ENCODE measurements at regions not wholly inside any gene's neighbourhood (a gene's known extent, or its start where the extent isn't known, plus 50 kb on each side); places are given as distances from the start of the nearest gene placed in this dataset.

GRCh38 chr17:83193336-83194185 lies 114.2 kb downstream of the METRNL start:
- no TSS peak for BruUV-seq (replicated peaks)
- ChIA-PET SMC1A (ENCODE audit: uncharacterized antibody, unreplicated experiment) (no interaction called here), POLR2A (no interaction called here), RAD21 (ENCODE audit: unreplicated experiment) (no interaction called here), CTCF (no interaction called here)
- Histone ChIP-seq H3K4me1 (ENCODE audit: control insufficient read depth, insufficient read depth, low read length) (no peaks in the 10 kb centered on the region; the same call in 1 of the 2 replicates), H3K4me2 (ENCODE audit: control insufficient read depth, insufficient read depth) (no peak overlapping the region), H3K4me3 (no peak overlapping the region), H2AFZ (ENCODE audit: control insufficient read depth, low read depth, low read length) (no peak overlapping the region), H3K79me2 (ENCODE audit: control insufficient read depth, insufficient read depth, low read length) (no peaks in the 10 kb centered on the region), H3K27ac (ENCODE audit: control insufficient read depth, insufficient read depth) (no peak overlapping the region), H3K9ac (ENCODE audit: control insufficient read depth, insufficient read depth, low read length) (no peak overlapping the region), H3K27me3 (replicated peaks in 1 of 2; ENCODE audit: control insufficient read depth in 2 of 2, insufficient read depth in 2 of 2, low read length in 1 of 2) (no peaks in the 10 kb centered on the region; a peak in 1 of 4 replicates), H3K36me3 (ENCODE audit: control insufficient read depth in 2 of 2, insufficient read depth in 2 of 2, low read length in 1 of 2) (no peaks in the 10 kb centered on the region), H3K9me3 (replicated peaks; ENCODE audit: control insufficient read depth, insufficient read depth, low read length) (no peaks in the 10 kb centered on the region), H4K20me1 (ENCODE audit: control insufficient read depth, insufficient read depth) (no peaks in the 10 kb centered on the region)
- 32% methylated on average over 13 of the region's 13 CpGs for WGBS (ENCODE audit: insufficient coverage, insufficient replicate concordance, low lambda C conversion rate, missing lambda C conversion rate)
- no peak for DNase-seq (ENCODE audit: low read depth, low spot score)
- ATAC-seq = no peak
- in situ Hi-C loops (cut with MboI) (no loop called here), intact Hi-C loops (cut with micrococcal nuclease; ENCODE audit: unreplicated experiment) (no loop called here)
- no peak for TF ChIP-seq ELK1 (IDR thresholded peaks at IDR 0.05; ENCODE audit: low read depth, low read length)
- no peak for TF ChIP-seq FOS (IDR thresholded peaks at IDR 0.05; ENCODE audit: borderline replicate concordance, extremely low read depth, insufficient read length)
- TF ChIP-seq HCFC1 (IDR thresholded peaks at IDR 0.05; ENCODE audit: low read length) = no peak
- TF ChIP-seq NFYB (IDR thresholded peaks at IDR 0.05; ENCODE audit: insufficient read depth, low read depth, low read length) = no peak
- TF ChIP-seq MXI1 (IDR thresholded peaks at IDR 0.05; ENCODE audit: low read depth, low read length) = no peak
- no peak for TF ChIP-seq KLF5 (IDR thresholded peaks at IDR 0.05; ENCODE audit: partially characterized antibody)
- no peak for TF ChIP-seq RFX5 (IDR thresholded peaks at IDR 0.05; ENCODE audit: low read depth, low read length)
- TF ChIP-seq SIN3A (IDR thresholded peaks at IDR 0.05; ENCODE audit: low read depth, low read length) = no peak
- no peak for TF ChIP-seq SREBF2 (IDR thresholded peaks at IDR 0.05; ENCODE audit: low read length)
- TF ChIP-seq PAX8 (IDR thresholded peaks at IDR 0.05) = no peak
- no peak for TF ChIP-seq CTCF (IDR thresholded peaks at IDR 0.05 in 2 of 3, conservative IDR thresholded peaks at IDR 0.05 in 1 of 3; ENCODE audit: control insufficient read depth in 2 of 3, extremely low read depth in 1 of 3, insufficient read depth in 1 of 3, low read depth in 3 of 3, low read length in 3 of 3)
- no peak for TF ChIP-seq CREB1 (IDR thresholded peaks at IDR 0.05; ENCODE audit: low read depth)
- no peak for TF ChIP-seq CBX5 (IDR thresholded peaks at IDR 0.05; ENCODE audit: low read depth)
- no peak for FAIRE-seq

Measured in GM12878 (cell line).